Adrenal gland (tissue), 5 donors: ENCODE measurements at regions not wholly inside any gene's neighbourhood (a gene's known extent, or its start where the extent isn't known, plus 50 kb on each side); places are given as distances from the start of the nearest gene placed in this dataset.

Experiments used
- CTCF ChIP-seq, 6 experiments: fragments of 450-650 bp in 4 of 6; fragments of 200-600 bp in 2 of 6; sonication (generic) in 1 of 6; IDR thresholded peaks; 1 replicate in 5 of 6; 2 replicates in 1 of 6; pipeline versions ENCODE4 v1.5.1 to v1.8.0; 2016 to 2021; ENCODE audit warnings: antibody characterized with exemption in 6 of 6, mild to moderate bottlenecking in 2 of 6, moderate library complexity in 1 of 6
- POLR2A ChIP-seq, 2 donors: fragments of 450-650 bp; IDR thresholded peaks; one replicate each; pipeline ENCODE4 v1.6.1; 2017; ENCODE audit warnings: antibody characterized with exemption in 2 of 2, mild to moderate bottlenecking in 2 of 2, moderate library complexity in 1 of 2
- donor health status: DM: no; HTN: no; CAD: no.

DNA sequence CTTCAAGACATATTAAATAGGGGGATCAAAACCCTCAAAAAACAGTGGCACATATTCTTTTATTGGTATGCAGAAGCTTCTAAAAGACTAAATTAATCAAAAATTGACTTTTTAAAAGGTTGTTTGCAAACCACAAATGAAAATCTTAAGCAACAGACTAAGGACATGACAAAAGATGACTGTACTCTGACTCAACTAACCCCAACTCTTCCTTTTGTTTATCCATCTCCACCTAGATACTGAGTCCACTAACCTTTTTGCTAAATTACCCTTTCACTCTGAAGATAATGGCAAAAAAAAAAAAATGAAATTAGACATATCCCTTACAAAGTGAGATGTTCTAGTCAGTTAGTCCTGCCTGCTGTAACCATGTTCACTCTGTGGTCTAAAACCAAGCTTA is 91.6 kb upstream of the NLRP2B start:
- TF ChIP-seq POLR2A (IDR thresholded peaks at IDR 0.05): no peak
- TF ChIP-seq CTCF (IDR thresholded peaks at IDR 0.05): no peak
